ENCODE measurements at regions not wholly inside any gene's neighbourhood (a gene's known extent, or its start where the extent isn't known, plus 50 kb on each side); places are given as distances from the start of the nearest gene placed in this dataset.
"Not testable (repeated sequence)": the region's sequence is repeated elsewhere in the genome, so short reads cannot be mapped to it uniquely, and the experiment has no call there.

DNA sequence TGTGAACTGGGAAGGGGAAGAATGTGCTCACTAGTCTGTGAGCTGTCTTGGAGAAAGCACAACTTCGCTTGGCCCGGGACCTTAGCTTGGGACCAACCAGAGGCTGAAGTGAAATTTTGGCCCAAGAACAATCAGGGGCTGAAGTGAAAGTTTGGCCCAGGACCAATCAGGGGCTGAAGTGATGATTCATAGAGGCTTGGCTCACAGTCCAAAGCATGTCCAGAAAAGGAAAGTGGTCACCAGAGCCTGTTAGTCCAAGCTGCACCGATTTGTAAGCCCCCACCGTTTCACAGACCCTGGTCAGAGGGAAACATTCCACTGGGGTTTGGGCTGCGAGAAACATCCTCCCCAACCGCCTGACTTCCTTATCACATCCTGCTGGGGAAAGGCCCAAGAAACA, 763.3 kb downstream of the SPATA31A7 start:
- TF ChIP-seq, protein P1, sequence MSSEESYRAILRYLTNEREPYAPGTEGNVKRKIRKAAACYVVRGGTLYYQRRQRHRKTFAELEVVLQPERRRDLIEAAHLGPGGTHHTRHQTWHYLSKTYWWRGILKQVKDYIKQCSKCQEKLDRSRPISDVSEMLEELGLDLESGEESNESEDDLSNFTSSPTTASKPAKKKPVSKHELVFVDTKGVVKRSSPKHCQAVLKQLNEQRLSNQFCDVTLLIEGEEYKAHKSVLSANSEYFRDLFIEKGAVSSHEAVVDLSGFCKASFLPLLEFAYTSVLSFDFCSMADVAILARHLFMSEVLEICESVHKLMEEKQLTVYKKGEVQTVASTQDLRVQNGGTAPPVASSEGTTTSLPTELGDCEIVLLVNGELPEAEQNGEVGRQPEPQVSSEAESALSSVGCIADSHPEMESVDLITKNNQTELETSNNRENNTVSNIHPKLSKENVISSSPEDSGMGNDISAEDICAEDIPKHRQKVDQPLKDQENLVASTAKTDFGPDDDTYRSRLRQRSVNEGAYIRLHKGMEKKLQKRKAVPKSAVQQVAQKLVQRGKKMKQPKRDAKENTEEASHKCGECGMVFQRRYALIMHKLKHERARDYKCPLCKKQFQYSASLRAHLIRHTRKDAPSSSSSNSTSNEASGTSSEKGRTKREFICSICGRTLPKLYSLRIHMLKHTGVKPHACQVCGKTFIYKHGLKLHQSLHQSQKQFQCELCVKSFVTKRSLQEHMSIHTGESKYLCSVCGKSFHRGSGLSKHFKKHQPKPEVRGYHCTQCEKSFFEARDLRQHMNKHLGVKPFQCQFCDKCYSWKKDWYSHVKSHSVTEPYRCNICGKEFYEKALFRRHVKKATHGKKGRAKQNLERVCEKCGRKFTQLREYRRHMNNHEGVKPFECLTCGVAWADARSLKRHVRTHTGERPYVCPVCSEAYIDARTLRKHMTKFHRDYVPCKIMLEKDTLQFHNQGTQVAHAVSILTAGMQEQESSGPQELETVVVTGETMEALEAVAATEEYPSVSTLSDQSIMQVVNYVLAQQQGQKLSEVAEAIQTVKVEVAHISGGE (CRISPR knock-in tag; IDR thresholded peaks at IDR 0.05): not testable (repeated sequence)
- not testable (repeated sequence) for TF ChIP-seq CHD1 (IDR thresholded peaks at IDR 0.05; ENCODE audit: low read depth, low read length); MXI1 (IDR thresholded peaks at IDR 0.05; ENCODE audit: low read depth, low read length); EZH2 (IDR thresholded peaks at IDR 0.05; ENCODE audit: borderline replicate concordance, control insufficient read depth, low read depth, low read length)
- TF ChIP-seq, protein P2, sequence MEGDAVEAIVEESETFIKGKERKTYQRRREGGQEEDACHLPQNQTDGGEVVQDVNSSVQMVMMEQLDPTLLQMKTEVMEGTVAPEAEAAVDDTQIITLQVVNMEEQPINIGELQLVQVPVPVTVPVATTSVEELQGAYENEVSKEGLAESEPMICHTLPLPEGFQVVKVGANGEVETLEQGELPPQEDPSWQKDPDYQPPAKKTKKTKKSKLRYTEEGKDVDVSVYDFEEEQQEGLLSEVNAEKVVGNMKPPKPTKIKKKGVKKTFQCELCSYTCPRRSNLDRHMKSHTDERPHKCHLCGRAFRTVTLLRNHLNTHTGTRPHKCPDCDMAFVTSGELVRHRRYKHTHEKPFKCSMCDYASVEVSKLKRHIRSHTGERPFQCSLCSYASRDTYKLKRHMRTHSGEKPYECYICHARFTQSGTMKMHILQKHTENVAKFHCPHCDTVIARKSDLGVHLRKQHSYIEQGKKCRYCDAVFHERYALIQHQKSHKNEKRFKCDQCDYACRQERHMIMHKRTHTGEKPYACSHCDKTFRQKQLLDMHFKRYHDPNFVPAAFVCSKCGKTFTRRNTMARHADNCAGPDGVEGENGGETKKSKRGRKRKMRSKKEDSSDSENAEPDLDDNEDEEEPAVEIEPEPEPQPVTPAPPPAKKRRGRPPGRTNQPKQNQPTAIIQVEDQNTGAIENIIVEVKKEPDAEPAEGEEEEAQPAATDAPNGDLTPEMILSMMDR (IDR thresholded peaks at IDR 0.05 in 2 of 3, conservative IDR thresholded peaks at IDR 0.05 in 1 of 3; ENCODE audit: control insufficient read depth in 2 of 3, extremely low read depth in 1 of 3, insufficient read depth in 1 of 3, low read depth in 3 of 3, low read length in 3 of 3): not testable (repeated sequence)

All from GM12878 (cell line).